Upper lobe of left lung (tissue), 4 donors: ENCODE measurements at regions not wholly inside any gene's neighbourhood (a gene's known extent, or its start where the extent isn't known, plus 50 kb on each side); places are given as distances from the start of the nearest gene placed in this dataset.

Source experiments
- EP300 ChIP-seq, 4 donors: sonication (generic); formaldehyde crosslinking; IDR thresholded peaks; one replicate each; pipeline ENCODE4 v1.5.1; 2017; ENCODE audit warnings: antibody characterized with exemption in 4 of 4, control low read depth in 2 of 4
- POLR2A ChIP-seq, 4 donors: fragments of 450-650 bp; IDR thresholded peaks; one replicate each; pipeline ENCODE4 v1.5.1; 2016 to 2017; ENCODE audit warnings: antibody characterized with exemption in 4 of 4, mild to moderate bottlenecking in 2 of 4
- TF ChIP-seq, protein P1 (sequence below), 6 experiments: fragments of 450-650 bp in 4 of 6; fragments of 200-600 bp in 2 of 6; sonication (generic) in 2 of 6; IDR thresholded peaks; one replicate each; pipeline ENCODE4 v1.5.1; 2016 to 2019; ENCODE audit warnings: antibody characterized with exemption in 6 of 6

DNA sequence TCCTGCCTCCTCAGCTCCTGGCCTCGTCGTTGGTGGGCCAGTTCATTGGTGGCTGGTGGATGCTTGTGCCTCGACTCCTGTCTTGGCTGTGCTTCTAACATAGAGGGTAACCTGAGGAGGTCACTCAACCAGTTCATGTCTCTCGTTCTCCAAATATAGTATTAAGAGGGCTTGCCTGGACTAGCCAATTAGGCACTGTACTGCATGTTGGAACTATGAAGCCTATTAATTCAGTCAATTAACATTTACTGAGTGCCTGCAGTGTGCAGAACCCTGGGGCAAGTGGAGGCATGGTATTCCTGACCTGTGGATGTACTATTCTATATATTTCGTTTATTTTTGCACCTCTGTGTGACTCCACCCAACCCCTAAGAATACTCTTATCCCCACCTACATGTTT is 89.9 kb upstream of the PELI1 start:
- no peak for TF ChIP-seq POLR2A (IDR thresholded peaks at IDR 0.05)
- TF ChIP-seq, protein P1, sequence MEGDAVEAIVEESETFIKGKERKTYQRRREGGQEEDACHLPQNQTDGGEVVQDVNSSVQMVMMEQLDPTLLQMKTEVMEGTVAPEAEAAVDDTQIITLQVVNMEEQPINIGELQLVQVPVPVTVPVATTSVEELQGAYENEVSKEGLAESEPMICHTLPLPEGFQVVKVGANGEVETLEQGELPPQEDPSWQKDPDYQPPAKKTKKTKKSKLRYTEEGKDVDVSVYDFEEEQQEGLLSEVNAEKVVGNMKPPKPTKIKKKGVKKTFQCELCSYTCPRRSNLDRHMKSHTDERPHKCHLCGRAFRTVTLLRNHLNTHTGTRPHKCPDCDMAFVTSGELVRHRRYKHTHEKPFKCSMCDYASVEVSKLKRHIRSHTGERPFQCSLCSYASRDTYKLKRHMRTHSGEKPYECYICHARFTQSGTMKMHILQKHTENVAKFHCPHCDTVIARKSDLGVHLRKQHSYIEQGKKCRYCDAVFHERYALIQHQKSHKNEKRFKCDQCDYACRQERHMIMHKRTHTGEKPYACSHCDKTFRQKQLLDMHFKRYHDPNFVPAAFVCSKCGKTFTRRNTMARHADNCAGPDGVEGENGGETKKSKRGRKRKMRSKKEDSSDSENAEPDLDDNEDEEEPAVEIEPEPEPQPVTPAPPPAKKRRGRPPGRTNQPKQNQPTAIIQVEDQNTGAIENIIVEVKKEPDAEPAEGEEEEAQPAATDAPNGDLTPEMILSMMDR (IDR thresholded peaks at IDR 0.05) = no peak
- TF ChIP-seq EP300 (IDR thresholded peaks at IDR 0.05) = no peak
